ENCODE measurements at regions not wholly inside any gene's neighbourhood (a gene's known extent, or its start where the extent isn't known, plus 50 kb on each side); places are given as distances from the start of the nearest gene placed in this dataset.

- TF ChIP-seq, protein P1, sequence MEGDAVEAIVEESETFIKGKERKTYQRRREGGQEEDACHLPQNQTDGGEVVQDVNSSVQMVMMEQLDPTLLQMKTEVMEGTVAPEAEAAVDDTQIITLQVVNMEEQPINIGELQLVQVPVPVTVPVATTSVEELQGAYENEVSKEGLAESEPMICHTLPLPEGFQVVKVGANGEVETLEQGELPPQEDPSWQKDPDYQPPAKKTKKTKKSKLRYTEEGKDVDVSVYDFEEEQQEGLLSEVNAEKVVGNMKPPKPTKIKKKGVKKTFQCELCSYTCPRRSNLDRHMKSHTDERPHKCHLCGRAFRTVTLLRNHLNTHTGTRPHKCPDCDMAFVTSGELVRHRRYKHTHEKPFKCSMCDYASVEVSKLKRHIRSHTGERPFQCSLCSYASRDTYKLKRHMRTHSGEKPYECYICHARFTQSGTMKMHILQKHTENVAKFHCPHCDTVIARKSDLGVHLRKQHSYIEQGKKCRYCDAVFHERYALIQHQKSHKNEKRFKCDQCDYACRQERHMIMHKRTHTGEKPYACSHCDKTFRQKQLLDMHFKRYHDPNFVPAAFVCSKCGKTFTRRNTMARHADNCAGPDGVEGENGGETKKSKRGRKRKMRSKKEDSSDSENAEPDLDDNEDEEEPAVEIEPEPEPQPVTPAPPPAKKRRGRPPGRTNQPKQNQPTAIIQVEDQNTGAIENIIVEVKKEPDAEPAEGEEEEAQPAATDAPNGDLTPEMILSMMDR (IDR thresholded peaks at IDR 0.05) = peak; percentile 27
- no peak for TF ChIP-seq ZFX (IDR thresholded peaks at IDR 0.05; ENCODE audit: borderline replicate concordance)
These were observed 193.6 kb upstream of the BANK1 start for GRCh38 chr4:101596781-101597552.
